ENCODE measurements at regions not wholly inside any gene's neighbourhood (a gene's known extent, or its start where the extent isn't known, plus 50 kb on each side); places are given as distances from the start of the nearest gene placed in this dataset.

DNA sequence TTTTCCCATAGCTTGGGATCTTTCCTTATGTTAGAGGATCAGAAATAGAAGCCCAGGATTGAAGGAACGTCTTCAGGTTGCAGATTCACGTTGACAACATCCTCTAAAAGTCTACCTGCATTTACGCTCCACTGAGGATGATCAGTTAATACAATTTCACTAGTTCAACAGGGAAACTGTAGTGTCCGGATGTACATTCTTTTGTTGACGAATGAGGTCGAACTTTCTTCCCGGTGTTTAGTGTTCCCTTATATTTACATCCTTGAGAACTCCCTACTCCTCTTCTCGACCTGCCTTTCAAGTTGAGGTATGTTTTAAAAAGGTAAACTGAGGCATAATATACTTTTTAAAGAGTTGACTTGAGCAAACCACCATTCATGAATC, 74.8 kb downstream of the SIK1 start:
- TF ChIP-seq, protein P1, sequence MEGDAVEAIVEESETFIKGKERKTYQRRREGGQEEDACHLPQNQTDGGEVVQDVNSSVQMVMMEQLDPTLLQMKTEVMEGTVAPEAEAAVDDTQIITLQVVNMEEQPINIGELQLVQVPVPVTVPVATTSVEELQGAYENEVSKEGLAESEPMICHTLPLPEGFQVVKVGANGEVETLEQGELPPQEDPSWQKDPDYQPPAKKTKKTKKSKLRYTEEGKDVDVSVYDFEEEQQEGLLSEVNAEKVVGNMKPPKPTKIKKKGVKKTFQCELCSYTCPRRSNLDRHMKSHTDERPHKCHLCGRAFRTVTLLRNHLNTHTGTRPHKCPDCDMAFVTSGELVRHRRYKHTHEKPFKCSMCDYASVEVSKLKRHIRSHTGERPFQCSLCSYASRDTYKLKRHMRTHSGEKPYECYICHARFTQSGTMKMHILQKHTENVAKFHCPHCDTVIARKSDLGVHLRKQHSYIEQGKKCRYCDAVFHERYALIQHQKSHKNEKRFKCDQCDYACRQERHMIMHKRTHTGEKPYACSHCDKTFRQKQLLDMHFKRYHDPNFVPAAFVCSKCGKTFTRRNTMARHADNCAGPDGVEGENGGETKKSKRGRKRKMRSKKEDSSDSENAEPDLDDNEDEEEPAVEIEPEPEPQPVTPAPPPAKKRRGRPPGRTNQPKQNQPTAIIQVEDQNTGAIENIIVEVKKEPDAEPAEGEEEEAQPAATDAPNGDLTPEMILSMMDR (conservative IDR thresholded peaks at IDR 0.05; ENCODE audit: low read depth, low read length): no peak
- TF ChIP-seq EZH2 (IDR thresholded peaks at IDR 0.05; ENCODE audit: low read length, unreplicated experiment) (no peak), EZH2phosphoT487 (IDR thresholded peaks at IDR 0.05; ENCODE audit: borderline replicate concordance, low read length) (no peak)
